ENCODE measurements at regions not wholly inside any gene's neighbourhood (a gene's known extent, or its start where the extent isn't known, plus 50 kb on each side); places are given as distances from the start of the nearest gene placed in this dataset.

DNA sequence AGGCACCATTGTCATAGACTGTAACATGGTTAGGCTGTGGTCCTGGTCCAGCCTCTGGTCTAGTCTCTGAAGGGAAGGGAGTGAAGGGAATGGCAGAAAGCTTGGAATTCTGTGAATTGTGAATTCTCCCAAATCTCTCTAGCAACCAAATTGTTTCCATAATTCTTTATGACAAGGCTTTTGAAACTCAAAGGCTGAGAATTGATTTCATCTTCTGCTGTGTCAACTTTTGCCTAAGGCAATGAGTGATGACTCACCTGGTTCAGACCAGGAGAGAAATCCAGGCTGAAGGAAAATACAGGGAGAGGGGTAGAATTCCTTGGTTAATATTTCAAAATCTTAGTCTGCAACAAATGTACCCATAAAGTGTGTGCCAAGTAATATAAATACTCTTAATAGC lies 82.6 kb upstream of the ADPGK start:
- TF ChIP-seq, protein P1, sequence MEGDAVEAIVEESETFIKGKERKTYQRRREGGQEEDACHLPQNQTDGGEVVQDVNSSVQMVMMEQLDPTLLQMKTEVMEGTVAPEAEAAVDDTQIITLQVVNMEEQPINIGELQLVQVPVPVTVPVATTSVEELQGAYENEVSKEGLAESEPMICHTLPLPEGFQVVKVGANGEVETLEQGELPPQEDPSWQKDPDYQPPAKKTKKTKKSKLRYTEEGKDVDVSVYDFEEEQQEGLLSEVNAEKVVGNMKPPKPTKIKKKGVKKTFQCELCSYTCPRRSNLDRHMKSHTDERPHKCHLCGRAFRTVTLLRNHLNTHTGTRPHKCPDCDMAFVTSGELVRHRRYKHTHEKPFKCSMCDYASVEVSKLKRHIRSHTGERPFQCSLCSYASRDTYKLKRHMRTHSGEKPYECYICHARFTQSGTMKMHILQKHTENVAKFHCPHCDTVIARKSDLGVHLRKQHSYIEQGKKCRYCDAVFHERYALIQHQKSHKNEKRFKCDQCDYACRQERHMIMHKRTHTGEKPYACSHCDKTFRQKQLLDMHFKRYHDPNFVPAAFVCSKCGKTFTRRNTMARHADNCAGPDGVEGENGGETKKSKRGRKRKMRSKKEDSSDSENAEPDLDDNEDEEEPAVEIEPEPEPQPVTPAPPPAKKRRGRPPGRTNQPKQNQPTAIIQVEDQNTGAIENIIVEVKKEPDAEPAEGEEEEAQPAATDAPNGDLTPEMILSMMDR (IDR thresholded peaks at IDR 0.05), result no peak
- TF ChIP-seq POLR2A (IDR thresholded peaks at IDR 0.05), result no peak
